Ramos (cell line): ENCODE measurements at regions not wholly inside any gene's neighbourhood (a gene's known extent, or its start where the extent isn't known, plus 50 kb on each side); places are given as distances from the start of the nearest gene placed in this dataset.
"Not testable (repeated sequence)": the region's sequence is repeated elsewhere in the genome, so short reads cannot be mapped to it uniquely, and the experiment has no call there.

Source experiments
- in situ Hi-C: fragments of 300-500 bp; cut with MboI; formaldehyde crosslinking; loops from one replicate; pipeline ENCODE4 v1.14.3; 2022; ENCODE audit warnings: low sequenced_read_pairs; ENCODE audit not compliant: unreplicated experiment

GRCh38 chr5:82534986-82535385 is 256.8 kb upstream of the RPS23 start:
- in situ Hi-C loops, result no loop called here

GRCh38 chr5:82532075-82532474 is 253.9 kb upstream of the RPS23 start:
- in situ Hi-C loops, result not testable (repeated sequence)

DNA sequence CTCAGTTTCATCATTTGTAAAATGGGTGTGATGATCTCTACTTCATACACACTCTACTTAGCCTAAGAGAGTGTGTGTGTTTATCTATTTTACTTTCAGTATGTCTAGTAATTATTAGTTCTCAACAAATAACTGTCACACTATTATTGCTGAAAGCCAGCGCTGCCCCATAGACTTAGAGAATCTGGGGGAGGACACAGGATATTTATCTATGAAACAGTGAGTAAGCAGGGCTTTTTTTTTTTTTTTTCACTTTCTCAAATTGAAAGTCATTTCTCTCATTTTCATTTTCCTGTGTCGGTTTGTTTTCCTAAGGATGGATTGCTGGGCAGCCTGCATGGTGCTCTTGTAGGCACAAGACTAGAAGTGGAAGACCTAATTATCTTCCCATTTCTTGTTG is 248.4 kb upstream of the RPS23 start:
- in situ Hi-C loops, result no loop called here

DNA sequence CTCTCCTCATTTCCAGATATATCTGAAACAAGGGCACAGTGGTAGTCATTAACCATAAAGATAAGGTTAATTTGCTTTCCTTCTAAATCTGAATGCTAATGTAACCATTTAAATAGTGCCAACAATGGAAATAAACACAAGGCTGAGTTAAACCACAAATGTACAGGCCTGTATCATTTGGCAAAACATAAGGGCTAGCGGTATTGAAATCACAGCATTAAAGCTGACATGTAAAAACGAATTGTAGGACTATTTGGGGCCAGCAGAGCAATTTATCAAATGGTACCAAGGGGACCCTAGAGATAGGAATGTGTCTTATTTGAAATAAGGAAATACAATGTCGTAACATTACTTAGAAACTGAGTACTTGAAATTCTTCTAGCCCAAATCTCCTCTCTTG is 247.5 kb upstream of the RPS23 start:
- in situ Hi-C loops, result no loop called here

DNA sequence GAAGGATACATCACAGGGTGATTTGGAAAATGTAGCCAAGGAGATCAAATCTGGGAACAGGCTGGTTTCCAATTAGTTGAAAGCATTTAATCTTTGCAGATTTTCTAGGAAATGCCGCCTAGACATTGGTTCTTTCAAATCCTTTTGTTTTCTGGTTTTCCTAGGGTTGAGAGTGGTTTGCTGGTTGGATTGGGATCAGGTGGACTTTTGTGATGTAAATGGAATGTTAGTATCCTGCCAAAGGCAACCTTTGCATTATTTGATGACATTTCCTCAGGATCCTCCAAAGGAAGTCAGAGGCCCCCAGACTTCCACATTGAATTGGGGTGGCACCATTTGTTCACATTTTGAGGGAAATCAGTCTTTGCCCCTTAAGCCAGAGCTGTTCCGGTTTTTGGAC is 245.5 kb upstream of the RPS23 start:
- in situ Hi-C loops, result no loop called here

DNA sequence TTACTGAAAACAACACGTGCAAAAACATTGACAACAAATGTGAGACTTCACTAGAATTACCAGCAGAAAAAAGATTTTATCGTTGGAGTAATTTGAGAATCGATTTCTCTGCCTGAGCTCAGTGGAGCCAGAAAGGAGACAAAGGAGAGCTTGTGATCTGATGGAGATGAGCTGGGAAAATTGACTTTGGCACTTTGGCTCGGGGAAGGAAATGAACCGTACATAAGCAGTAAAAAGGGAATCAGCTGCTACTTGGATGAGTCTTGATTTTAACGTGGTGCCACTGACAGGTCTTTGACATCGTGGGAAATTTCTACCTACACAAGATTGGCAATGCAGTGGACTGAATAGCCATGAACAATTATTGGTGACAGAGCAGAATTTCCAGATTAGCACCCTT is 244.7 kb upstream of the RPS23 start:
- in situ Hi-C loops, result no loop called here

DNA sequence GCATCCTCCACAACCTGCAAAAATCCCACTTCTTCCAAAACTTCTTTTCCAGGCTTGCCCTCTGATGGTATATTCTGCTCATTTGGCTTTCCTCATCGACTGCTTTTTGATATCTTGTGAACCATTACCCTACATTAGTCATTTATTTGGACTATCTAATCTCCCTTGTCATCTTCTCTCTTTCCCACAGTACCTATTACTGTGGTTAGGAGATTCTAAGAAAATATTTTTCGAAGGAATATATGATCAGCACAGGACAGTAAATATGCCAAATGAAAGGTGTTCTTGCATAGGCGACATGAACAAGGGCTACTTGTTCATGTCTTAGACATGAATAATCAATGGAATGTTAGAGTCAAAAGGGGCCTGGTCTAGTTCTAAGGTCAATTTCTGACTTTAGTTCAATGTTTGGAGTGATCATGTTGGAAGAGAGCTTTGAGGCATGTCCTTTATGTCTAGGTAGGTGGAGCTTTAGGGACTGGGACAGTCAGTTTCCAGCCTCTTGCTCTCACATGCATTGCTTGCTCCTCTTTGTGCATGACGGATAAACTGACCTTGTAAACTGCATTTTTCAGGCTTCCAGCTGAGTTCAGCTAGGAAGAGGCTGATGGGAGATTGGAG is 243.4 kb upstream of the RPS23 start:
- in situ Hi-C loops, result no loop called here

DNA sequence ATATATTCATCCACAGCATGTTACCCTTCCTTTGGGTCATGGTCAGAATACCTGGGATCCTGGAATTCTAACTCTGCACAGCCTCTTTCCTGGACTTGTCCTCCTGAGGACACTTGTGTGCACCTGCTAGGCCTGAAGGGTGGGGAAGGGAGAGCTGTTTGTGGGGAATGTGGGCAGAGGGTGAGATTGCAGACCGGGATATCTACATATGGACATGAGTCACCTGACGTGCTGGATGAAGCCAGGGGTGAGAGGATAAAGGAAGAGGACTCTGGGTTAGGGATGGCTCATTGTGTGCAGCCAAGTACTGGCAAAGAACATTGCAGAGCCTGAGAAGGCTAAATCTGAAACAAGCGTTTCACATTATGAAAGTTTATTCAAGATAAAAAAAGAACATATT is 241.4 kb upstream of the RPS23 start:
- in situ Hi-C loops, result no loop called here

DNA sequence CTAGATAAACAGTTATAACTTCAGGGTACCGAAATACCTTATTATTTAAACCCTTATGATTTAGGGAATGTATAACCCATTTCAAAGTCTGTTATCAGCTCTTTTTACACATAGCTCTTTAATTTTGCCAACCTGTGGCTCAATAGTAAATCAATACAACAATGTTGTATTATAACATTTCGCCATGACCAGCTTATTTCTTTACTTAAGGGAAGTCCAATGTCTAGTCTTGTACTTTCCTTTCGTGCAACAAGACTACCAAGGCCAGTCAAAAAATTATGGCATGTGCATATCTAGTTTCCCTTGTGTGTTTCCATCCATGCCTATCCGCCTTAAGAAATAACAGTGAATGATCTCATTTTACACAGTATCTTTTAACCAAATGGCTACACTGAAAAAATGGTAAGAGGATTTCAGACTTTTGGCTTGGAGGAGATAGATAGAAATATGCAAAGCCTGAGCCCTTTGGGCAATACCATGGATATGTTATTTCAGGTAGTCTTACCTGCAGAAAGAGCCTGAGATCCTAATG is 239.5 kb upstream of the RPS23 start:
- in situ Hi-C loops, result no loop called here

- in situ Hi-C loops, result no loop called here
These were observed 235.6 kb upstream of the RPS23 start for GRCh38 chr5:82513738-82514137.

GRCh38 chr5:82512025-82512424 is 233.9 kb upstream of the RPS23 start:
- in situ Hi-C loops, result no loop called here

- in situ Hi-C loops, result no loop called here
These were observed 233.0 kb upstream of the RPS23 start for GRCh38 chr5:82511134-82511533.

- in situ Hi-C loops, result no loop called here
These were observed 231.6 kb upstream of the RPS23 start for GRCh38 chr5:82509762-82510161.

DNA sequence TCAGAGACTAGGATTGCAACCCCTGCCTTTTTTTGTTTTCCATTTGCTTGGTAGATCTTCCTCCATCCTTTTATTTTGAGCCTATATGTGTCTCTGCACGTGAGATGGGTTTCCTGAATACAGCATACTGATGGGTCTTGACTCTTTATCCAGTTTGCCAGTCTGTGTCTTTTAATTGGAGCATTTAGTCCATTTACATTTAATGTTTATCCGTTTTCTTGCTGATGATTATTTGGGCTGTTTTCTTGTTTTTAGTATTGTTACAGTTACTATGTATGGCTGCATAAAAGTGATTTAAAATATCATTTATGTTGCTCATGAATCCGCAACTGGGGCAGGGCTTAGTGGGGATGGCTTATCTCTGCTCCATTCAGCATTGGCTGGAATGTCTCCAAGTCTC is 228.2 kb upstream of the RPS23 start:
- in situ Hi-C loops, result not testable (repeated sequence)

GRCh38 chr5:82499725-82500244 is 221.6 kb upstream of the RPS23 start:
- in situ Hi-C loops, result no loop called here

DNA sequence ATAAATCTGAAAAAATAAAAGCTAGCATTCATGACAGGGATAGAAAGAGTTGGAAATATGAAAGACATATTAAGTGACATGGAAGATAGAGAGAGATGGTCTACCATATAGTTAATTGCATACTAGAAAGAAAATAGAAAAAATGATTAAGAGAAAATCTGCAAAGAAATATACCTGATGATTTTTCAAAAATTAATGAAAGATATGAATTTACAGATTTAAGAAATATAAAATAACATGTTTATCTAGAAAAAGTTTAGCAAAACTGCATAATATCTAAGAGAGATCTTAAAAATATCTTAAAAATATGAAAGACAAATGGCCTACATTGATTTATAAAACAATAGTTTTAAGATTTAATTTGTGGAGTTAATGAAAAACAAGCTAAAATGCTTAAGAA is 219.1 kb upstream of the RPS23 start:
- in situ Hi-C loops, result no loop called here

DNA sequence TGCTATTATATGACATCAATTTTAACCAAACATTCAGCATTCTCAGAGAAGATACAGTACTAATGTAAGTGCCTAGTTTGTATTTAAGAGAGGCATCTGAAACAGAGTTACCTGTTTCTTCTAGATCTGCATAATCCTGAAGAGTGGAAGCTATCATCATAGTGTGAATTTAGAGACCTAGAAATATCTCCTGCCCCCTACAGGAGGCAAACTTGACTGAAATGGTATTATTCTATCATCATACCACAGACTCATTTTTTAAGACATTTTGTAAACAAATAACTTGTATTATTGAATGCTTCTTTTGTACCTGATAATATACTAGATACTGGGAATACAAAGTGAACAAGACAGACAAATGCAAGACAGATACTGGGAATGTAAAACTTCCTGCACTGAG is 216.8 kb upstream of the RPS23 start:
- in situ Hi-C loops, result no loop called here

DNA sequence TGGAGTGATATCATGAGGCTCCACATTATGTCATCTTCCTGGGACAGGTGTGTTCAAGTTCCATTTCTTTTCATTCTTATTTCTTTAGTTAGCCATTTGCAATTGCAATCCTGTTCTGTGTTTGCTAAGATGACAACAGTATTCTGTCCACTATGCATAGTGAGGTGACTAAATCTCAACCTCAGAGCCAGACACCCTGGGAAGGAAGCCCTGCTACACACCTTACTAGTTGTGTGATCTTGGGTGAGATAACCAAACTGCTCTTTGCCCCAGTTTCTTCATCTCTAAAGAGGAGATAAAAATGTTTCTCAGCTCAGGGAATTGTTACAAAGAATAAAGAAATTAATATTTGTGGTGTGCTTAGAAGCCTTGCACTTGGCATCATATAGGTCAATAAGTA is 215.1 kb upstream of the RPS23 start:
- in situ Hi-C loops, result no loop called here

DNA sequence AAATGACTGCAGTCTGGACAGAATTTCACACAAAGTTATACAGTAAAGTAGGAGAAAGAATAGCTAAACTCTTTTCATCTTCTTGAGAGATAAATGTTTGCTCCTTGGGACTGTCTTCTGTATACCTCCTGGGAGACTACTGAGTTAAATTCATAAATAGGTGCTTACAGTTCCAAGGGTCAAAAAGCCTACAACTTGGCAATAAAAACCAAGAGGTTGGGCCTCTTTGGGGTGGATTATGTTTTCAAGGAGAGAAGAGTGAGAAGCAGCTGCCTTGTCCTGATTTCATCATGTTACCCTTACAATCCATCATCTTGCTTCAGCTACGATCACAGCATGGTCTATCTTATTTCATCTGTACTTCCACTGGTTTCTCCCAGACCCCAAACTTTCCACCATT is 213.2 kb upstream of the RPS23 start:
- in situ Hi-C loops, result no loop called here

DNA sequence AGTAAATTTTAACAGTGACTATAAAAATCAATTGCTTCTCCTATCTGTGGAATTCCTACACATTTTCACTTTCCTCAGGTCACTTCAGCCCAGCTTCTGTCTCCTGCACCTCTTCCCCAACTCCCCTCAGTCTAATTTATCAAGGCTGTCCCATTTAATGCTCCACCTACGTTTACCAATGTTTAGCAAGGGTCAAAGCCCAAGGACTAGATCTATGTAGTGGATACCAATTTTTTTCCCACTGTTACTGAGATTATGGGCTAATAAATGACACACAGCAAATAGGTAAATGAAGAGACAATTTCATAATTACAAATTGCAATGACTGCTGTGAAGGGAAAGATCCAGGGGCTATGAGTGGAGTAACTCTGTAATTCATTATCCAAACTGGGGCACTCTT is 211.5 kb upstream of the RPS23 start:
- in situ Hi-C loops, result no loop called here

DNA sequence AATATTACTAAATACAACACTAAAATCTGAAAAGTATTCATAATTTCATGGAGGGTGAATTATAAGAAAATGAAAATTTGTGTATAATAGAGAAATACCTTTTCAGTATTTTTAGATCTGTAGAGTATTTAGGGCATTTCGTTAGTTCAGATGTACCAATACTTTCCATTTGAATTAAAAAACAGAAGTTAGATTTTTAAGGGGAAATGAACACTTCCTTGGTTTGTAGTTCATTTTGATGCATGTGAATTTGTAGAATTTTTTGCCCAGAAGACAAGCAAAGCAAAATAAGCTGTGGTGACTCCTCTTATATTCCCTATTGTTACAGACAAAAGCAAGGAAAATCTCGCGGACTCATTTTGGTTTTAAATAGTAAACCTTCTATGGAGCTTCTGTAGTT is 209.0 kb upstream of the RPS23 start:
- in situ Hi-C loops, result no loop called here

GRCh38 chr5:82480331-82480730 is 202.2 kb upstream of the RPS23 start:
- in situ Hi-C loops, result no loop called here
